Osteocyte (in vitro differentiated cells): ENCODE measurements at regions not wholly inside any gene's neighbourhood (a gene's known extent, or its start where the extent isn't known, plus 50 kb on each side); places are given as distances from the start of the nearest gene placed in this dataset.
A peak's percentile ranks its signal among the peaks of the same experiment; 100 is the strongest.
"Not testable (repeated sequence)": the region's sequence is repeated elsewhere in the genome, so short reads cannot be mapped to it uniquely, and the experiment has no call there.

Experiments used
- DNase-seq: peaks from one replicate; pipeline ENCODE4 v3.0.0; 2021; ENCODE audit warnings: mixed read lengths; ENCODE audit not compliant: unreplicated experiment; ENCODE audit errors: extremely low spot score
- H3K27ac Mint-ChIP-seq: one replicate; pipeline ENCODE4 v1.8.0; 2021; ENCODE audit warnings: mild to moderate bottlenecking, mixed read lengths; ENCODE audit not compliant: unreplicated experiment
- H3K27me3 Mint-ChIP-seq: one replicate; pipeline ENCODE4 v1.8.0; 2021; ENCODE audit warnings: mixed read lengths; ENCODE audit not compliant: unreplicated experiment
- H3K36me3 Mint-ChIP-seq: one replicate; pipeline ENCODE4 v1.8.0; 2021; ENCODE audit warnings: mixed read lengths; ENCODE audit not compliant: unreplicated experiment
- H3K4me1 Mint-ChIP-seq: one replicate; pipeline ENCODE4 v1.8.0; 2021; ENCODE audit warnings: mixed read lengths; ENCODE audit not compliant: unreplicated experiment
- H3K4me3 Mint-ChIP-seq: one replicate; pipeline ENCODE4 v1.8.0; 2021; ENCODE audit warnings: mild to moderate bottlenecking, moderate library complexity, mixed read lengths; ENCODE audit not compliant: unreplicated experiment
- H3K9me3 Mint-ChIP-seq: one replicate; pipeline ENCODE4 v1.8.0; 2021; ENCODE audit warnings: mixed read lengths; ENCODE audit not compliant: unreplicated experiment
- TF ChIP-seq, protein P1 (sequence below): fragments of 200-600 bp; sonication (generic); IDR thresholded peaks from 2 replicates; pipeline ENCODE4 v1.5.0; 2021; ENCODE audit warnings: antibody characterized with exemption, mild to moderate bottlenecking, moderate library complexity

DNA sequence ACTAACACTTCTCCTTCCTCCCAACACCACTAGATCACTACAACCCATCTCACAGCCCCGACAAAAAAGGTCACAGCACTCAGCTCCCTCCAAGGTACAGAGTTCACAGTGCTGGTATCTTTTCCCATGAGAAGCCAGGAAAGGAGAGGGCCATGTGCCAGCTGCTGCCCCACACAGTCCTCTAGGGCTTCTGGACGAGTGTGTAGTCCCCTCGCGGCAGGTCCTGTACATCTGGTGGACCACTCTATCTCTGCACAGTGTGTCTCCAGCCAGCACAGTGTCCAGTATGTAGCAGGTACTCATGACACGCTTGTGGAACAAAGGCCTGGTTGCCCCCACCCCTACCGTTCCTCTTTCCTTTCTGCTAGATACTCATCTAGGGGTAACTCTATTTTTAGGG, 134.4 kb upstream of the FOXN3 start:
- Mint-ChIP-seq H3K27me3 (no peaks in the 10 kb centered on the region), H3K36me3 (peaks cover 4% of the 10 kb centered on the region), H3K4me3 (no peak overlapping the region), H3K27ac (no peak overlapping the region), H3K4me1 (peaks cover 16% of the 10 kb centered on the region), H3K9me3 (no peaks in the 10 kb centered on the region)
- DNase-seq = no peak
- TF ChIP-seq, protein P1, sequence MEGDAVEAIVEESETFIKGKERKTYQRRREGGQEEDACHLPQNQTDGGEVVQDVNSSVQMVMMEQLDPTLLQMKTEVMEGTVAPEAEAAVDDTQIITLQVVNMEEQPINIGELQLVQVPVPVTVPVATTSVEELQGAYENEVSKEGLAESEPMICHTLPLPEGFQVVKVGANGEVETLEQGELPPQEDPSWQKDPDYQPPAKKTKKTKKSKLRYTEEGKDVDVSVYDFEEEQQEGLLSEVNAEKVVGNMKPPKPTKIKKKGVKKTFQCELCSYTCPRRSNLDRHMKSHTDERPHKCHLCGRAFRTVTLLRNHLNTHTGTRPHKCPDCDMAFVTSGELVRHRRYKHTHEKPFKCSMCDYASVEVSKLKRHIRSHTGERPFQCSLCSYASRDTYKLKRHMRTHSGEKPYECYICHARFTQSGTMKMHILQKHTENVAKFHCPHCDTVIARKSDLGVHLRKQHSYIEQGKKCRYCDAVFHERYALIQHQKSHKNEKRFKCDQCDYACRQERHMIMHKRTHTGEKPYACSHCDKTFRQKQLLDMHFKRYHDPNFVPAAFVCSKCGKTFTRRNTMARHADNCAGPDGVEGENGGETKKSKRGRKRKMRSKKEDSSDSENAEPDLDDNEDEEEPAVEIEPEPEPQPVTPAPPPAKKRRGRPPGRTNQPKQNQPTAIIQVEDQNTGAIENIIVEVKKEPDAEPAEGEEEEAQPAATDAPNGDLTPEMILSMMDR = no peak

DNA sequence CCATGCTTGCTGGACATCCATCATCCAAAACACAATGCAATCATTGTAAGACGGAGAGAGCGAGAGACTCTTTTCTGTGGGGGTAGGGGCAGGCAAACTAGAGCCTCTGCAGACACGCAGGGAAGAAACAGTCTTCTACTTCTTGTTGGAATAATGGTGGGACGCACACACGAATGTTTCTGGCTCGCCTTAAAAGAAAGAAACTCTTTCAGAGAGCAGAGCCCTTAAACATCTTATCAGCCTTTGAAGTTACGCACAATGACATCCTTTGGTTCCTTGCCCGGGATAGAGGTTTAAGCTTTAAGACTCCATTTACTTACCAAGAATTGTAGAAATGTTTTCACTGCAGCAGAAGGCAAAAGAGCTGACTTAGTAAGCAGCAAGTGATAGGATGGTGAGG, 133.8 kb upstream of the FOXN3 start:
- Mint-ChIP-seq H3K27ac (no peak overlapping the region), H3K36me3 (peaks cover 3% of the 10 kb centered on the region), H3K27me3 (no peaks in the 10 kb centered on the region), H3K4me1 (peaks cover 16% of the 10 kb centered on the region), H3K9me3 (no peaks in the 10 kb centered on the region), H3K4me3 (no peak overlapping the region)
- TF ChIP-seq, protein P1 = no peak
- no peak for DNase-seq

DNA sequence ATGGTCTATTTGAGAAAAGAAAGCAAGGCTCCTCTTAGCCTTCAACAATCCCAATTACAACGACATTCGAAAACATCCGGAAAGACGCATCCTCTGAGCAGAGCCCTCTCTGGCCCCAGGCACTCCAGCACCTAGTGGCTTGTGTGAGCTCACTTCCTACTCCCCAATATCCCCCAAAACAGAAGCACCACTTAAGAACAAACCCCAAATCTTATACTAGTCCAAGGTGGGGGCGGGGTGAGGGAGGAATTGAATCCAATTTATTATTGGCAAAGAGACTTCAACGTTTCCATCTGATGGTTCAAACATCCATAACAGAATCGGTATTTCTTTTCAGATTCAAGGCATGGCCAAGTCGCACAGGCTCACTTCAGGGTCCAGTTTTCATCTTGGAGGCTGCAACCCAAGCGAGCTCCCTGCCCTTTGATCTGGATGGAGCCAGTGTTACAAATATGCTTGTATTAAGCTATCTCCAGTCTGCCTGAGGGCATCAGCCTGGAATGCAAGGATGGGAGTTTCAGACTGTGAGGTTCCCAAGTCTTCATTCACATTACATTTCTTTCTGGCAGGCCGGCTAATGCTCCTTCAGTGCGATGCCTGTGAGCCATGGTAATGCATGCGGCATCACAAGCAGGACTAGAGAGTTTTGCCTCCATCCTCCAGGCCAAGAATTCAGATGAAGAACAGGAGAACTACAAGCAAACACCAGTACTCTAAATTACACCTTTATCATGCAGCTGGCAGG, 132.5 kb upstream of the FOXN3 start:
- TF ChIP-seq, protein P1 = no peak
- peaks cover 3% of the 10 kb centered on the region for H3K36me3 Mint-ChIP-seq
- peaks cover 16% of the 10 kb centered on the region for H3K4me1 Mint-ChIP-seq
- no peak for DNase-seq
- no peak overlapping the region for H3K4me3 Mint-ChIP-seq
- H3K27me3 Mint-ChIP-seq = no peaks in the 10 kb centered on the region
- H3K27ac Mint-ChIP-seq = peak overlapping the region; percentile 62
- no peaks in the 10 kb centered on the region for H3K9me3 Mint-ChIP-seq

DNA sequence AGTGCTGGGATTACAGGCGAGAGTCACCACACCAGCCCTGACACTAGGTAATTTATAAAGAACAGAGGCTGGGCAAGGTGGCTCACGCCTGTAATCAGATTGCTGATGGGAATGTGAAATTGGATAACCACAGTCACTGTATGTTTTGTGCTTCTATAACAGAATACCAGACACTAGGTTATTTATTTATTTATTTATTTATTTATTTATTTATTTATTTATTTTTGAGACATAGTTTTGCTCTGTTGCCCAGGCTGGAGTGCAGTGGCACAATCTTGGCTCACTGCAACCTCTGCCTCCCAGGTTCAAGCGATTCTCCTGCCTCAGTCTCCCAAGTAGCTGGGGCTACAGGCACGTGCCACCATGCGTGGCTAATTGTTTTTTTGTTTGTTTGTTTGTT, 130.0 kb upstream of the FOXN3 start:
- not testable (repeated sequence) for H3K27ac Mint-ChIP-seq, H3K27me3 Mint-ChIP-seq, H3K4me3 Mint-ChIP-seq, DNase-seq, H3K9me3 Mint-ChIP-seq, H3K36me3 Mint-ChIP-seq
- H3K4me1 Mint-ChIP-seq = peaks cover 28% of the 10 kb centered on the region

DNA sequence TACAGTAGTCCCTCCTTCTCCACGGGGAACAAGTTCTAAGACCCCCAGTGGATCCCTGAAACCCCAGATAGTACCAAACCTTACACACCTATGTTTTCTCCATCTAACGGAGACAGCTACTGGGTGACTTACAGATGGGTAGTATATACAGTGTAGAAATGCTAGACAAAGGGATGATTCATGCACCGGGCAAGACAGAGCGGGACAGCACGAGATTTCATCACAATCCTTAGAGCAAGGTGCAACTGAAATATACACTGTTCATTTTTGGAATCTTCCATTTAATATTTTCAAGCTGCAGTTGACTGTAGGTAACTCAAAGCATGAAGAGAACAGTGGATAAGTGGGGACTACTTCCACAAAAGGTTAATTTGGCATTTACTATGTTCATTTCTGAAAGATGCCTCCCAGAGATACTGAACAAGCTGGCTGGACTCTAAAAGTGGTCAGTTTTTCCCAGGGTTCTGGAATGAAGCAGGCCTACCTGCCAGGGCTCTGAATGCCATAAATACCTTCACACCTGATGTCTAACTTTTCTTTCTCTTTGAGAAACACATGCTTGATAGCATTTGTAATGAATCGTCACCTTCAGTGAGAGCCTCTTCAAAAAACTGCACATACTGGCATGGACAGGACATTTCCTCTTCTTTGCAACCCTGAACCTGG, 127.7 kb upstream of the FOXN3 start:
- no peak for DNase-seq
- Mint-ChIP-seq H3K4me1 (peaks cover 36% of the 10 kb centered on the region), H3K36me3 (peaks cover 1% of the 10 kb centered on the region), H3K4me3 (no peak overlapping the region), H3K9me3 (no peaks in the 10 kb centered on the region), H3K27ac (no peak overlapping the region), H3K27me3 (no peaks in the 10 kb centered on the region)
- TF ChIP-seq, protein P1 = no peak
